Thymus (tissue), 11 donors: ENCODE measurements at regions not wholly inside any gene's neighbourhood (a gene's known extent, or its start where the extent isn't known, plus 50 kb on each side); places are given as distances from the start of the nearest gene placed in this dataset.

Experiments
- DNase-seq, 9 donors: peaks; one replicate each; pipeline ENCODE4 v3.0.0-alpha.2; 2013; ENCODE audit warnings: low spot score in 9 of 9, low read depth in 6 of 9, missing footprints in 1 of 9
- H3K27ac ChIP-seq, 2 donors: one replicate each; pipeline ENCODE4 v1.5.1; 2013; ENCODE audit warnings: control low read depth in 1 of 2, low read depth in 1 of 2, low read length in 1 of 2, mild to moderate bottlenecking in 1 of 2, moderate library complexity in 1 of 2
- H3K27me3 ChIP-seq, 2 donors: one replicate each; pipeline ENCODE4 v1.5.1; 2013; ENCODE audit warnings: low read length in 1 of 2; ENCODE audit not compliant: control insufficient read depth in 2 of 2, insufficient read depth in 1 of 2
- H3K36me3 ChIP-seq, 2 donors: one replicate each; pipeline ENCODE4 v1.5.1; 2013; ENCODE audit warnings: low read length in 1 of 2, mild to moderate bottlenecking in 1 of 2, moderate library complexity in 1 of 2; ENCODE audit not compliant: control insufficient read depth in 2 of 2, insufficient read depth in 2 of 2
- H3K4me1 ChIP-seq, 2 donors: one replicate each; pipeline ENCODE4 v1.5.1; 2013; ENCODE audit warnings: low read length in 2 of 2; ENCODE audit not compliant: control insufficient read depth in 2 of 2, insufficient read depth in 2 of 2
- H3K4me3 ChIP-seq, 2 donors: one replicate each; pipeline ENCODE4 v1.5.1; 2013; ENCODE audit warnings: low read length in 2 of 2, control low read depth in 1 of 2, mild to moderate bottlenecking in 1 of 2
- H3K9me3 ChIP-seq, 2 donors: one replicate each; pipeline ENCODE4 v1.5.1; 2013; ENCODE audit warnings: low read length in 1 of 2, mild to moderate bottlenecking in 1 of 2; ENCODE audit not compliant: control insufficient read depth in 2 of 2, insufficient read depth in 1 of 2
- WGBS: extraction: QIAGEN DNeasy Blood & Tissue Kit; methylation state at CpG from one replicate; pipeline ENCODE4 v1.1.7; 2013; 5-methylcytosine and 5-hydroxymethylcytosine counted together
- donor health status: healthy.

DNA sequence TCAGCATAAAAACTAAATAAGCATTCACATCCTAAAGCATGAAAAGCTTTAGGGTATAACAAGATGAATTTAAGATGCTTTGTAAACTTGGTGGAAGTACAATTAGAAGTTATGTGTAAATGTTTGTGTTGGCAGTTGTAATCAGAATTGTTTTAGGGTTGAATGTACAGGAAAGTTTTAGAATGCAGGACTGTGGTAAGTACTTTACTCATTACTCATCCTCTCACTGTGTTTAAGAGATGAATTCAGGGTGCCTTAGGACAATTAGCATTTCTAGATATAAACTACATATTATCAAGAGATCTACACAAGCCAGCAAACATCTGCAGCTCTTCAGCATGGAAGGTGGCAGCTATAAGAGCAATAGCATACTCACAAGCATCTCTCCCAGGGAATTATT, 77.5 kb upstream of the ELOVL6 start:
- Histone ChIP-seq H3K4me1 (no peaks in the 10 kb centered on the region), H3K36me3 (no peaks in the 10 kb centered on the region), H3K27ac (no peak overlapping the region), H3K4me3 (no peak overlapping the region), H3K27me3 (no peaks in the 10 kb centered on the region), H3K9me3 (no peaks in the 10 kb centered on the region)
- no peak for DNase-seq

DNA sequence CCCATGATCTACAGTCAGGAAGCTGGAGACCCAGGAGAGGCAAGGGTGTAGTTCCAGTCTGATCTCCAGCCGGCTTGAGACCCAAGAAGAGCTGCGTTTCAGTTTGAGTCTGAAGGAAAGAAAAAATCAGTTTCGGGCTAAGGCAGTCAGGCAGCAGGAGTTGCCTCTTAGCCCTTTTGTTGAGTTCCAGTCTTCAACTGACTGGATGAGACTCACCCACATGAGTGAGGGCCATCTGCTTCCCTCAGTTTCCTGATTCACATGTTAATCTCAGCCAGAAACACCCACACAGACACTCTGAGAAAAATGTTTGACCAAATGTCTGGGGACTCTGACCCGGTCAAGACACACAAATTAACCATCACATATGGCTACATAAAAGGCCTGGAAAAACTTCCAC, 73.6 kb upstream of the ELOVL6 start:
- H3K9me3 ChIP-seq, result no peaks in the 10 kb centered on the region
- H3K4me3 ChIP-seq, result no peak overlapping the region
- 94% methylated on average over 4 of the region's 4 CpGs for WGBS
- no peaks in the 10 kb centered on the region for H3K27me3 ChIP-seq
- no peak for DNase-seq
- no peaks in the 10 kb centered on the region for H3K36me3 ChIP-seq
- no peak overlapping the region for H3K27ac ChIP-seq
- no peaks in the 10 kb centered on the region for H3K4me1 ChIP-seq

DNA sequence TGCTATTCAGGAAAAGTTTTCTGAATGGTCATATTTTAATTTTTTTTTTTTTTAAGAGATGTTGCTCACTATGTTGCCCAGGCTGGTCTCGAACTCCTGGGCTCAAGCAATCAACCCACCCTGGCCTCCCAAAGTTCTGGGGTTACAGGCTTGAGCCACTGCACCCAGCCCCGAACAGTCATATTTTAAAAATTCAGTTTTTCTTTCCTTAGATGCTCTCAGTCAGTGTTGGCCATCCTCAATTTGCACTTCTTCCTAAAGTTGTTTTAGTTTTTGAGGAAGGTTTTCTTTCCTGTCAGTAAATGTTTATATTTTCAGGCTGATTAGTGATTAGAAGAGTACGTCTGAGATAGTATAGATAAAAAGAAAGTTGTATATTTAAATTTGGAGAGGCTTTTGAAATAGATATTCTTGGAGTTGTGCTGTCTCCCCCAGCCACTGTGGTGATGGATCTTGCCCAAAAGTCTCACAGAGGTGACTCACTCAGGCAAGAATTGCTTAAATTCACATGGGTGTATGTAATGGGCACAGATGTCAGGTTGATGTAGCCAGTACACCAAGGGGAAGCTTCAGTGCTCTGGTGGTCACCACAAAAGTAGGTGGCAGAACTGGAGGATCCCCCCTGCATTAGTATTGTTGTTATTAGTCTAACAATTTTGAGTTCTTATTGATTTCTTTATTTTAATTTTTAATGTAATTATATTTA, 72.2 kb upstream of the ELOVL6 start:
- Histone ChIP-seq H3K4me3 (no peak overlapping the region), H3K9me3 (no peaks in the 10 kb centered on the region), H3K27ac (no peak overlapping the region), H3K27me3 (no peaks in the 10 kb centered on the region), H3K4me1 (no peaks in the 10 kb centered on the region), H3K36me3 (no peaks in the 10 kb centered on the region)
- WGBS, result 88% methylated on average over 3 of the region's 3 CpGs
- DNase-seq, result no peak

DNA sequence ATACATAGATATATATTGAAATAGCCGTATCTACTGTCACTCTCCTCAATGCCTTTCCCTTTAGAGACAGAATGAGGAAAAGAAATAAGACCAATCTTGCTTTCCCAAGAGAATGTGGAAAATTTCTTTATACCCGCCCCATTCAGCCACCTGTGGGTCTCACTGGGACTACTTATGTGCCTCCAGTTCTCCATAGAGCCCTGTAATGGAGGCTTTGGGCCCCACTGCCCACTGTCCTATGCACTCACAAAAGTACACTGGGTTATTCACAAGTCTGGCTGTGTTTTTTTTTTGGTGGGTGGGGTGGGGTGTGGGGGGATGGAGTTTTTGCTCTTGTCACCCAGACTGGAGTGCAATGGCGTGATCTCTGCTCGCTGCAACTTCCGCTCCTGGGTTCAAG, 70.4 kb upstream of the ELOVL6 start:
- DNase-seq, result no peak
- Histone ChIP-seq H3K27ac (no peak overlapping the region), H3K27me3 (no peaks in the 10 kb centered on the region), H3K4me3 (no peak overlapping the region), H3K36me3 (no peaks in the 10 kb centered on the region), H3K4me1 (no peaks in the 10 kb centered on the region), H3K9me3 (no peaks in the 10 kb centered on the region)
- 97% methylated on average over 5 of the region's 5 CpGs for WGBS

DNA sequence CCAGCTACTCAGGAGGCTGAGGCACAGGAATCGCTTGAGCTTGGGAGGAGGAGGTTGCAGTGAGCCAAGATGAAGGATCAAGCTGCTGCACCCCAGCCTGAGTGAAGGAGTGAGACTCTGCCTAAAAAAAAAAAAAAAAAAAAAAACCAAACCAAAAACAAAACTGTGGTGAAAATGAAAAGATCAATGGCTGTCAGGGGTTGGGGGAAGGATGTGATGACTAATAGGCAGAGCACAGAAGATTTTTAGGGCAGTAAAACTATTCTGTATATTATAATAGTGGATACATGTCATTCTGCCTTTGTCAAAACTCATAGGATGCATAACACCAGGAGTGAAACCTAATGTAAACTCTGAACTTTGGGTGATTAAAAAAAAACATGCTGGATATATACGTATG, 69.9 kb upstream of the ELOVL6 start:
- DNase-seq, result no peak
- no peak overlapping the region for H3K4me3 ChIP-seq
- 97% methylated on average over 2 of the region's 2 CpGs for WGBS
- H3K27ac ChIP-seq, result no peak overlapping the region
- no peaks in the 10 kb centered on the region for H3K36me3 ChIP-seq
- H3K27me3 ChIP-seq, result no peaks in the 10 kb centered on the region
- H3K9me3 ChIP-seq, result no peaks in the 10 kb centered on the region
- no peaks in the 10 kb centered on the region for H3K4me1 ChIP-seq

DNA sequence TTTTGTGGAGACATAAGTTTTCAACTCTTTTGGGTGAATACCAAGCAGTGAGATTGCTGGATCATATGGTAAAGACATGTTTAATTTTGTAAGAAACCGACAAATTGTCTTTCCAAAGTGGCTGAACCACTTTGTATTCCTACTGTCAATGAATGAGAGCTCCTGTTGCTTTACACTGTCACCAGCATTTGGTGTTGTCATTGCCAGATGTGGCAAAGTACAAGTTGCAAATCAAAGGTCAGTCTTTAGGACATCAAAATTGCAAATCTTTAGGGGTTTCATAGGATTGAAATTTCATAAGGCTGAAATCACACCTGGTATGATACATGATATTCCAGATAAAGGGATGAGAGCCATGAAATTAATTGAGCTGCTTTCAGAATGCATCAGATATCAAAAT, 67.7 kb upstream of the ELOVL6 start:
- Histone ChIP-seq H3K27ac (no peak overlapping the region), H3K27me3 (no peaks in the 10 kb centered on the region), H3K9me3 (no peaks in the 10 kb centered on the region), H3K4me1 (no peaks in the 10 kb centered on the region), H3K36me3 (no peaks in the 10 kb centered on the region), H3K4me3 (no peak overlapping the region)
- WGBS, result 94% methylated on average over 1 of the region's 1 CpG
- no peak for DNase-seq

DNA sequence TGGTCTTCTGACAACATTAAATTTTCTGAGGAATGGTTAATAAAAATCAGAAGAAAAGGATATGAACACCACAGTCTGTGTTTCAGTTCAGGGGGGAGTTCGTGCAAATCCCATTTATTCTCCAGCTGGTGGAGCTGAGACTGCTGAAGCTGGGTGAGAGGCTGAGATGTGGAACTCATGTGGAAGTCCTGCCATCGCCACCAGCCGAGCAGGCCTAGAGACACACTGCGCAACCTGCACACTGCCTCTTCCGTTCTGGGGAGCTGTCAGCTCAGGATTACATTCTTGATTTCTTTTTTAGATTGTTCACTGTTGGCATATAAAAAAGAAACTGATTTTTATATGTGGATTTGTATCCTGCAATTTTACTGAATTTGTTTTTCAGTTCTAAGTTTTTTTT, 66.6 kb upstream of the ELOVL6 start:
- Histone ChIP-seq H3K36me3 (no peaks in the 10 kb centered on the region), H3K9me3 (no peaks in the 10 kb centered on the region), H3K4me3 (no peak overlapping the region), H3K4me1 (no peaks in the 10 kb centered on the region), H3K27me3 (no peaks in the 10 kb centered on the region), H3K27ac (no peak overlapping the region)
- DNase-seq, result no peak
- WGBS, result 95% methylated on average over 5 of the region's 5 CpGs

DNA sequence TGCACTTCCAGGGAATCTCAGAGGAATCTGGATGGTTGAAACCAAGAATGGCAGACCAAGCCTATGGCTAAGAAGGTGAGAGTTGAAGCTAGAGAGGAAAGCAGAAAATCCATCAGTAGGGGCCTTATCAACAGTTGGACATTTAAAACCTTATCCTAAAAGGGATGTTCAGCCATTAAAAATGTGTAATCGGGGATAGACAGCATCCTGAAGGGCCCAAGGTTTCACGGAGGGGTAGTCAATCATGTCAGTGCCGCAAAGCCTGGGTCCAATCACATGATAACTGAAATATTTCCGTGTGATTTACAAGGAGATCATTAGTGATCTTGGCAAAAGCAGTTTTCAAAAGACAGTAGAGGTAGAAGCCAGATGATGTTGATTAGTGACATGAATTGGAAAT, 61.9 kb upstream of the ELOVL6 start:
- no peaks in the 10 kb centered on the region for H3K36me3 ChIP-seq
- no peaks in the 10 kb centered on the region for H3K9me3 ChIP-seq
- H3K4me3 ChIP-seq, result no peak overlapping the region
- WGBS, result 92% methylated on average over 4 of the region's 4 CpGs
- no peak overlapping the region for H3K27ac ChIP-seq
- no peaks in the 10 kb centered on the region for H3K4me1 ChIP-seq
- no peak for DNase-seq
- H3K27me3 ChIP-seq, result no peaks in the 10 kb centered on the region

DNA sequence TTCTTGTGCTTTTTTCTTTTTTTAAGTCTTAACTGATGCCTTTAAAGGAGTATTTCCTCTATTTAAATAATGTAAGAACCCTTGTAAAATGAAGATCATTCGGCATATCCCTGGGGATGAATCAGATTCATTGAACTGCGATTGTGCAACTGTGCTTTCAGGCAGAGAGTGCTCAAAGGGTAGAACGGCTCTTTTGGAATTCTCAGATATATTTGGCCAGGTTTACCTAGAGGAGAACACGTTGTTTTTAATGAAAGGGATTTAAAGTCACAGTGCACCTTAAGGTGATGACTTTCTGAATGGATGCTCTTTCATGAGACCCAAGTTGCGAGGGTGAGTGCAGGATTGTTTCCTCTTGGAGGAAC, 51.6 kb upstream of the ELOVL6 start:
- no peaks in the 10 kb centered on the region for H3K27me3 ChIP-seq
- no peak overlapping the region for H3K27ac ChIP-seq
- DNase-seq, result no peak
- H3K36me3 ChIP-seq, result no peaks in the 10 kb centered on the region
- no peaks in the 10 kb centered on the region for H3K9me3 ChIP-seq
- H3K4me3 ChIP-seq, result no peak overlapping the region
- WGBS, result 85% methylated on average over 5 of the region's 5 CpGs
- H3K4me1 ChIP-seq, result no peaks in the 10 kb centered on the region

DNA sequence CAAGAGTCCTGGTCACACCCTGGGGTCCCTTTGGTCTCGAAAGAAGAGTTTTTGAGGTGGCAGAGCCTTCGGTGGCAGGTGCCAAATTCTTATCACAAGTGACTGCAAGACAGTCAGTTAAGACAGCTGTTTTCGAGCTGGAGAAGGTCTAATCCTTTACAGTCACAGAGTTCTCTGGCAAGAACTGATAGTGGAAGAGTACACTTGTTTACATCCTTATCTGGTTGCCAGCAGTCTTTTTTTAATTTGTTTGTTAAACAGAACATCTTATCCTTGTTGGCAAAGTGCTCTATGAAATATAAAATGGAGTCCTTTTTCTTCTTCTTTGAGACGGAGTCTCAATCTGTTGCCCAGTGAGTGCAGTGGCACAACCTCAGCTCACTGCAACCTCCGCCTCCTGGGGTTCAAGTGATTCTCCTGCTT, 50.4 kb upstream of the ELOVL6 start:
- H3K9me3 ChIP-seq, result no peaks in the 10 kb centered on the region
- H3K4me1 ChIP-seq, result no peaks in the 10 kb centered on the region
- no peaks in the 10 kb centered on the region for H3K27me3 ChIP-seq
- no peak overlapping the region for H3K4me3 ChIP-seq
- WGBS, result 95% methylated on average over 5 of the region's 5 CpGs
- DNase-seq, result no peak
- no peaks in the 10 kb centered on the region for H3K36me3 ChIP-seq
- no peak overlapping the region for H3K27ac ChIP-seq
